HG02610 (cell line): ENCODE measurements at regions not wholly inside any gene's neighbourhood (a gene's known extent, or its start where the extent isn't known, plus 50 kb on each side); places are given as distances from the start of the nearest gene placed in this dataset.
"Not testable (repeated sequence)": the region's sequence is repeated elsewhere in the genome, so short reads cannot be mapped to it uniquely, and the experiment has no call there.

Experiments used
- ATAC-seq: cut with Tn5 transposase; IDR thresholded peaks from one replicate; pipeline ENCODE4 v1.9.1; 2021; ENCODE audit warnings: mild to moderate bottlenecking, moderate library complexity; ENCODE audit not compliant: unreplicated experiment

GRCh38 chr16:26957283-26957859 lies 109.4 kb upstream of the C16orf82 start:
- ATAC-seq: no peak

GRCh38 chr16:26959416-26960009 lies 107.2 kb upstream of the C16orf82 start:
- no peak for ATAC-seq

GRCh38 chr16:26961459-26961858 lies 105.3 kb upstream of the C16orf82 start:
- no peak for ATAC-seq

GRCh38 chr16:26963109-26963508 lies 103.6 kb upstream of the C16orf82 start:
- ATAC-seq: no peak

GRCh38 chr16:26969589-26970231 lies 97.0 kb upstream of the C16orf82 start:
- ATAC-seq: no peak

GRCh38 chr16:26970292-26970691 lies 96.4 kb upstream of the C16orf82 start:
- no peak for ATAC-seq

GRCh38 chr16:26976873-26977272 lies 89.9 kb upstream of the C16orf82 start:
- ATAC-seq: no peak

- ATAC-seq: no peak
Observed at GRCh38 chr16:26981266-26981938, 85.3 kb upstream of the C16orf82 start.

- ATAC-seq: no peak
Observed at GRCh38 chr16:26982422-26982821, 84.3 kb upstream of the C16orf82 start.

GRCh38 chr16:26983426-26983825 lies 83.3 kb upstream of the C16orf82 start:
- ATAC-seq: no peak

GRCh38 chr16:26985100-26986065 lies 81.3 kb upstream of the C16orf82 start:
- no peak for ATAC-seq

GRCh38 chr16:26987597-26988010 lies 79.1 kb upstream of the C16orf82 start:
- no peak for ATAC-seq

- no peak for ATAC-seq
Observed at GRCh38 chr16:26988186-26988585, 78.5 kb upstream of the C16orf82 start.

- ATAC-seq: not testable (repeated sequence)
Observed at GRCh38 chr16:26990384-26991120, 76.2 kb upstream of the C16orf82 start.

- no peak for ATAC-seq
Observed at GRCh38 chr16:26992666-26993349, 73.9 kb upstream of the C16orf82 start.

- ATAC-seq: no peak
Observed at GRCh38 chr16:26993511-26993910, 73.2 kb upstream of the C16orf82 start.

- ATAC-seq: no peak
Observed at GRCh38 chr16:26993963-26994362, 72.8 kb upstream of the C16orf82 start.

- ATAC-seq: no peak
Observed at GRCh38 chr16:26995522-26995921, 71.2 kb upstream of the C16orf82 start.

- ATAC-seq: no peak
Observed at GRCh38 chr16:27005386-27005785, 61.3 kb upstream of the C16orf82 start.
